Karpas-422 (cell line): ENCODE measurements at regions not wholly inside any gene's neighbourhood (a gene's known extent, or its start where the extent isn't known, plus 50 kb on each side); places are given as distances from the start of the nearest gene placed in this dataset.

Experiments
- DNase-seq: peaks from one replicate; pipeline ENCODE4 v3.0.0-alpha.2; 2015
- H2AFZ ChIP-seq: fragments of 200-600 bp; sonication (generic); 2 replicates; pipeline ENCODE4 v1.6.1; 2014; ENCODE audit warnings: antibody characterized with exemption, low read length, mixed read lengths
- H3K27ac ChIP-seq: fragments of 200-600 bp; sonication (generic); 2 replicates; pipeline ENCODE4 v1.5.1; 2014; ENCODE audit warnings: mild to moderate bottlenecking, low read length, moderate library complexity
- H3K27me3 ChIP-seq: fragments of 200-600 bp; sonication (generic); 2 replicates; pipeline ENCODE4 v1.6.1; 2014; ENCODE audit warnings: low read length, mixed read lengths
- H3K36me3 ChIP-seq: fragments of 200-600 bp; sonication (generic); 2 replicates; pipeline ENCODE4 v1.6.1; 2014; ENCODE audit warnings: low read length, mixed read lengths; ENCODE audit not compliant: insufficient read depth
- H3K4me1 ChIP-seq: fragments of 200-600 bp; sonication (generic); 2 replicates; pipeline ENCODE4 v1.6.1; 2014; ENCODE audit warnings: mild to moderate bottlenecking, low read length, mixed read lengths
- H3K4me2 ChIP-seq: fragments of 200-600 bp; sonication (generic); 2 replicates; pipeline ENCODE4 v1.6.1; 2014; ENCODE audit warnings: low read length, low read depth, mild to moderate bottlenecking; ENCODE audit not compliant: poor library complexity, severe bottlenecking
- H3K4me3 ChIP-seq: fragments of 200-600 bp; sonication (generic); 2 replicates; pipeline ENCODE4 v1.5.1; 2014; ENCODE audit warnings: mild to moderate bottlenecking, antibody characterized with exemption, low read length, mixed read lengths
- H3K79me2 ChIP-seq: fragments of 200-600 bp; sonication (generic); 2 replicates; pipeline ENCODE4 v1.6.1; 2014; ENCODE audit warnings: mild to moderate bottlenecking, low read length, mixed read lengths
- H3K9ac ChIP-seq: fragments of 200-600 bp; sonication (generic); 2 replicates; pipeline ENCODE4 v1.6.0; 2014; ENCODE audit warnings: low read length
- H3K9me2 ChIP-seq: fragments of 200-600 bp; sonication (generic), shearing (Covaris generic); replicated peaks from 2 replicates; pipeline ENCODE4 v1.6.0; 2014; ENCODE audit warnings: mild to moderate bottlenecking, low read length, moderate library complexity; ENCODE audit not compliant: insufficient read depth
- H3K9me3 ChIP-seq: fragments of 300-700, 200-600 bp; sonication (generic); 2 replicates; pipeline ENCODE4 v1.6.1; 2014; ENCODE audit warnings: low read length, mixed read lengths
- H4K20me1 ChIP-seq: fragments of 200-600 bp; sonication (generic); 2 replicates; pipeline ENCODE4 v1.6.1; 2014; ENCODE audit warnings: mild to moderate bottlenecking, antibody characterized with exemption, low read length, low read depth; ENCODE audit not compliant: insufficient read depth

GRCh38 chr9:84583866-84584265, 85.7 kb upstream of the NTRK2 start:
- Histone ChIP-seq H3K4me1 (no peaks in the 10 kb centered on the region), H4K20me1 (no peaks in the 10 kb centered on the region)

DNA sequence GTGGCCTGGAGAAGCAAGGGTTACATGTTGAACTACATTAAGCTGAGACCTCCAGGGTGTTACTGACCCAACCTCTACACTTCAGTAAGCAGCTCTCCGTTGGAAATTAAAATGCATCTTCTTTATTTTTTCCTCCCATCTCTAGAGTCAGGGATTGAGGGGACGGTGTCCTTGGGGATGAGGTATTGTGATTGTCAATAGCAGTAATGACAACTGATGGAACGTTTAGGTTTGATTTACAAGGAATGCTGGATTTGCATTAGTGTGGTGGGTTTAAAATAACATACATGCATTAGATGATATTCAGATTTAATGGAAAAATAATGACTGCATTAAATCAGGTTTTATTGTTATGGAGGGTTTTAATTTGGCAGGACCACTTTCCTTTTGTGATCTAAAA, 82.9 kb upstream of the NTRK2 start:
- Histone ChIP-seq H3K4me3 (no peak overlapping the region), H3K4me2 (no peak overlapping the region), H3K9me3 (no peaks in the 10 kb centered on the region), H3K79me2 (no peaks in the 10 kb centered on the region), H3K27me3 (no peaks in the 10 kb centered on the region), H3K4me1 (no peaks in the 10 kb centered on the region), H3K27ac (no peak overlapping the region), H3K9me2 (no peaks in the 10 kb centered on the region), H4K20me1 (no peaks in the 10 kb centered on the region), H3K9ac (no peak overlapping the region), H2AFZ (no peak overlapping the region), H3K36me3 (no peaks in the 10 kb centered on the region)
- no peak for DNase-seq

More at GRCh38 chr9:84583866-84584265, 85.7 kb upstream of the NTRK2 start:
- H3K27me3 ChIP-seq, result no peaks in the 10 kb centered on the region
- H3K4me3 ChIP-seq, result no peak overlapping the region
- H3K9ac ChIP-seq, result no peak overlapping the region
- no peak overlapping the region for H2AFZ ChIP-seq
- no peaks in the 10 kb centered on the region for H3K36me3 ChIP-seq
- no peak overlapping the region for H3K27ac ChIP-seq
- H3K79me2 ChIP-seq, result no peaks in the 10 kb centered on the region
- DNase-seq, result no peak
- no peaks in the 10 kb centered on the region for H3K9me3 ChIP-seq
- H3K4me2 ChIP-seq, result no peak overlapping the region
- no peaks in the 10 kb centered on the region for H3K9me2 ChIP-seq

DNA sequence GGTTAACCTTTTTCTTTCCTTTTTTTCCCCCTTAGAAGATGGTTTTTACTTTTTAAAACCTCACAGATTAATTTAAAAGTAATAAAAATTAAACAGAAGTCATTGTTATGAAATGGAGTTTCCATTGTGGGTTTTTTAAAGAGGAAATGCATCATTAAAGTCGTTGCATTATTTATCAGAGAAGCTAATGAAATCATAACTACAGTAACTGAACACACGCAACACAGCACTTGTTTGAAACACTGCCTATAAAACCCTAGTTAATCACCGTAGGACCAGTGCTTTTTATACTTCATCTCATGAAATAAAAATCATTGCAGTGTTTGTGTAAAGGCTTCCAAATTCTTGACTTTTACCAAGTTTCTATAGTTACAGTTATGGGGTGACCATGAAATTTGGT, 82.4 kb upstream of the NTRK2 start:
- no peak overlapping the region for H3K4me2 ChIP-seq
- no peaks in the 10 kb centered on the region for H3K9me2 ChIP-seq
- H3K9ac ChIP-seq, result no peak overlapping the region
- no peak for DNase-seq
- H3K27me3 ChIP-seq, result no peaks in the 10 kb centered on the region
- no peak overlapping the region for H3K4me3 ChIP-seq
- no peaks in the 10 kb centered on the region for H4K20me1 ChIP-seq
- H3K79me2 ChIP-seq, result no peaks in the 10 kb centered on the region
- no peak overlapping the region for H2AFZ ChIP-seq
- H3K9me3 ChIP-seq, result no peaks in the 10 kb centered on the region
- H3K4me1 ChIP-seq, result no peaks in the 10 kb centered on the region
- no peaks in the 10 kb centered on the region for H3K36me3 ChIP-seq
- no peak overlapping the region for H3K27ac ChIP-seq

DNA sequence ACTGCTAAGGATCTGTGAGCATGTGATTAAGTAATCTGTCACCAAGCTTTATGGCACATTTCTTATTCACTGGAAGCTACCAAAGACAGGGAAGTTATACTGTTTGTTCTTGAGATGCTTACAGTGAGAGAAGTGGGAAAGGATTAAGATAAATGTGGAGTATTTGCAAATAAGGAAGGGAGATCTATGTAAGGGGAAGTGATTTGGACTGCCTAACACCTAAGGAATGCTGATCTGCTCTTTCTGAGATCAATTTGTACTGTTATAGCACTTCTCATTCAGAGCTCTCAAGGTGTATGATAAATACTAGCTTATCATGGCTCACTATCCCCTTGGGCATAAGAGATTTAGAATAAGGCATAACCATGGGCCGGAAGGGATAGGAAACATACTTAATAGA, 80.0 kb upstream of the NTRK2 start:
- H4K20me1 ChIP-seq, result no peaks in the 10 kb centered on the region
- no peak overlapping the region for H3K9ac ChIP-seq
- no peak overlapping the region for H3K27ac ChIP-seq
- DNase-seq, result no peak
- H3K9me3 ChIP-seq, result no peaks in the 10 kb centered on the region
- no peak overlapping the region for H3K4me3 ChIP-seq
- no peaks in the 10 kb centered on the region for H3K9me2 ChIP-seq
- no peaks in the 10 kb centered on the region for H3K27me3 ChIP-seq
- H3K4me1 ChIP-seq, result no peaks in the 10 kb centered on the region
- no peaks in the 10 kb centered on the region for H3K79me2 ChIP-seq
- H3K4me2 ChIP-seq, result no peak overlapping the region
- H2AFZ ChIP-seq, result no peak overlapping the region
- no peaks in the 10 kb centered on the region for H3K36me3 ChIP-seq

- Histone ChIP-seq H3K4me3 (no peak overlapping the region), H3K36me3 (no peaks in the 10 kb centered on the region), H3K9me3 (no peaks in the 10 kb centered on the region), H3K27ac (no peak overlapping the region), H4K20me1 (no peaks in the 10 kb centered on the region), H3K79me2 (no peaks in the 10 kb centered on the region), H3K27me3 (no peaks in the 10 kb centered on the region), H3K4me1 (no peaks in the 10 kb centered on the region), H2AFZ (no peak overlapping the region), H3K9me2 (no peaks in the 10 kb centered on the region), H3K9ac (no peak overlapping the region), H3K4me2 (no peak overlapping the region)
- no peak for DNase-seq
These were observed 78.8 kb upstream of the NTRK2 start for GRCh38 chr9:84590706-84591105.

GRCh38 chr9:84592918-84593317, 76.6 kb upstream of the NTRK2 start:
- no peaks in the 10 kb centered on the region for H4K20me1 ChIP-seq
- no peaks in the 10 kb centered on the region for H3K79me2 ChIP-seq
- no peaks in the 10 kb centered on the region for H3K4me1 ChIP-seq
- no peak for DNase-seq
- no peaks in the 10 kb centered on the region for H3K27me3 ChIP-seq
- no peaks in the 10 kb centered on the region for H3K36me3 ChIP-seq
- no peak overlapping the region for H2AFZ ChIP-seq
- H3K9me2 ChIP-seq, result no peaks in the 10 kb centered on the region
- no peak overlapping the region for H3K9ac ChIP-seq
- H3K27ac ChIP-seq, result no peak overlapping the region
- no peak overlapping the region for H3K4me3 ChIP-seq
- H3K4me2 ChIP-seq, result no peak overlapping the region
- H3K9me3 ChIP-seq, result no peaks in the 10 kb centered on the region

DNA sequence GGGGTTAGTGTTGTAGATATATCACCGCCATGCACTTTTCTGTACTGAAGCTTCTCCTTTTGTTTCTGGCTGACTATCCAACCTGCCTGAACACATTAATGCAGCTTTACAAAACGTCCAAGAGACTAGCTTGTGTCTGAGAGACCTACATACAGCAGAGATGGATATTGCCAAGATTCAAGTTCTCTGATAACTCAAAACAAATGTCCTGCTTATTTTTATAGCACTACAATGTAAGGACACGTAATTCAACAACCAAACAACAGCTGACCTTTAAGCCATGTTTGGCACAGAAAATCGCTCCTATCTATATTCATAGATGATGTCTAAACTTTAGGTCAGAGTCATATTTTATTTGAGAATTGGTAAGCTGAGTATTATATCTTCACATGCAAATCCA, 76.2 kb upstream of the NTRK2 start:
- Histone ChIP-seq H3K79me2 (no peaks in the 10 kb centered on the region), H3K4me1 (no peaks in the 10 kb centered on the region), H3K27ac (no peak overlapping the region), H3K9me2 (no peaks in the 10 kb centered on the region; the same call in 1 of the 2 replicates), H3K9ac (no peak overlapping the region), H2AFZ (no peak overlapping the region), H3K36me3 (no peaks in the 10 kb centered on the region), H4K20me1 (no peaks in the 10 kb centered on the region), H3K27me3 (no peaks in the 10 kb centered on the region), H3K9me3 (no peaks in the 10 kb centered on the region), H3K4me3 (no peak overlapping the region), H3K4me2 (no peak overlapping the region)
- DNase-seq, result no peak

- no peak overlapping the region for H3K4me3 ChIP-seq
- H2AFZ ChIP-seq, result no peak overlapping the region
- DNase-seq, result no peak
- no peak overlapping the region for H3K4me2 ChIP-seq
- no peaks in the 10 kb centered on the region for H3K4me1 ChIP-seq
- no peaks in the 10 kb centered on the region for H4K20me1 ChIP-seq
- no peaks in the 10 kb centered on the region for H3K9me3 ChIP-seq
- no peaks in the 10 kb centered on the region for H3K36me3 ChIP-seq
- H3K27me3 ChIP-seq, result no peaks in the 10 kb centered on the region
- no peaks in the 10 kb centered on the region; the same call in 1 of the 2 replicates for H3K9me2 ChIP-seq
- H3K27ac ChIP-seq, result no peak overlapping the region
- no peaks in the 10 kb centered on the region for H3K79me2 ChIP-seq
- H3K9ac ChIP-seq, result no peak overlapping the region
These were observed 72.4 kb upstream of the NTRK2 start for GRCh38 chr9:84597131-84597530.
